HepG2 (cell line): ENCODE measurements at regions not wholly inside any gene's neighbourhood (a gene's known extent, or its start where the extent isn't known, plus 50 kb on each side); places are given as distances from the start of the nearest gene placed in this dataset.

Experiments
- ARID3A ChIP-seq: IDR thresholded peaks from 2 replicates; pipeline ENCODE4 v1.6.1; 2012; ENCODE audit warnings: low read depth, low read length, improper control_type of control experiment
- GRHL1 ChIP-seq: sonication (generic); formaldehyde crosslinking; conservative IDR thresholded peaks from 2 replicates; pipeline ENCODE4 v1.8.0; 2022; ENCODE audit warnings: missing genetic modification reagents
- HNRNPLL ChIP-seq: fragments of 200-400 bp; formaldehyde crosslinking; IDR thresholded peaks from 2 replicates; pipeline ENCODE4 v1.6.1; 2017; ENCODE audit warnings: mild to moderate bottlenecking, low read depth, low read length; ENCODE audit not compliant: poor library complexity, severe bottlenecking
- HOXA9 ChIP-seq: sonication (generic); formaldehyde crosslinking; IDR thresholded peaks from 2 replicates; pipeline ENCODE4 v1.8.1; 2022; ENCODE audit warnings: missing genetic modification reagents, mild to moderate bottlenecking, moderate library complexity, borderline replicate concordance
- MAFF ChIP-seq: IDR thresholded peaks from 2 replicates; pipeline ENCODE4 v1.6.1; 2011; ENCODE audit warnings: low read depth, low read length, improper control_type of control experiment
- POLR2AphosphoS5 ChIP-seq: IDR thresholded peaks from 2 replicates; pipeline ENCODE4 v1.6.1; 2012; ENCODE audit warnings: low read depth, low read length
- ZNF276 ChIP-seq: sonication (generic); formaldehyde crosslinking; IDR thresholded peaks from 2 replicates; pipeline ENCODE4 v1.4.0; 2020; ENCODE audit warnings: mild to moderate bottlenecking, low read depth, missing genetic modification reagents
- ZNF317 ChIP-seq: sonication (generic); formaldehyde crosslinking; IDR thresholded peaks from 2 replicates; pipeline ENCODE4 v1.5.0; 2020; ENCODE audit warnings: mild to moderate bottlenecking, missing genetic modification reagents
- ZNF343 ChIP-seq: sonication (generic); formaldehyde crosslinking; IDR thresholded peaks from 2 replicates; pipeline ENCODE4 v1.4.0; 2020; ENCODE audit warnings: mild to moderate bottlenecking, missing genetic modification reagents
- ZNF431 ChIP-seq: sonication (generic); formaldehyde crosslinking; IDR thresholded peaks from 2 replicates; pipeline ENCODE4 v1.9.0; 2022; ENCODE audit warnings: missing genetic modification reagents, low read depth, mild to moderate bottlenecking, borderline replicate concordance

- TF ChIP-seq GRHL1, result no peak
- no peak for TF ChIP-seq MAFF
- TF ChIP-seq ARID3A, result no peak
- TF ChIP-seq HOXA9 (CRISPR knock-in tag), result no peak
- no peak for TF ChIP-seq ZNF431 (CRISPR knock-in tag)
- TF ChIP-seq ZNF276, result no peak
- no peak for TF ChIP-seq POLR2AphosphoS5
- no peak for TF ChIP-seq ZNF343 (CRISPR knock-in tag)
- no peak for TF ChIP-seq ZNF317 (CRISPR knock-in tag)
- TF ChIP-seq HNRNPLL, result no peak
- TF ChIP-seq, all 625 proteins: peak for 0
Observed at GRCh38 chr11:90318651-90319050, 95.8 kb upstream of the CHORDC1 start (continued).
